GM12891 (cell line): ENCODE measurements at regions not wholly inside any gene's neighbourhood (a gene's known extent, or its start where the extent isn't known, plus 50 kb on each side); places are given as distances from the start of the nearest gene placed in this dataset.

ENCODE experiments used
- POLR2A ChIP-seq: IDR thresholded peaks from 2 replicates; pipeline ENCODE4 v1.6.1; 2011; ENCODE audit warnings: low read depth, low read length, control low read depth
- POLR2AphosphoS5 ChIP-seq: IDR thresholded peaks from 2 replicates; pipeline ENCODE4 v1.6.1; 2011; ENCODE audit warnings: low read depth, low read length, control low read depth
- TAF1 ChIP-seq: IDR thresholded peaks from 2 replicates; pipeline ENCODE4 v1.6.1; 2011; ENCODE audit warnings: low read depth, low read length, control low read depth

DNA sequence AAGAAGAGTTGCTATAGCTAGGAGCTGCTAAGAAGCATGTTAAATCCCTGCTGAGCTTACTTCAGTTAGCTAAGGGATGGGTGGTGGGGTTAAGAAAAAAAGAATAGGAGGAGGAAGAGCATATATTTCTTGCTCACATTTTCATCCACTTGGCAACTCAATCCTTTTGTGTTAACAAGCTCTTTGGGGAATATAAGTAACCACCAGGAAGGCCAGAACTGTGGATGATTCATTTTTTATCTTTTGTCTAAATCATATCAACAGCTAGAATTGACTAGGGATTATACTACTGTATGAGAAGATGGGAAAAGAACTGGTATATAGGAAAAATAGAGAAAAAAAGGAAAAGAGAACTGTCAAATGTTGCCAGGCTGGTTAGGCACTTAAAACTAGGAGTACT is 555.3 kb upstream of the ARRDC3 start:
- TF ChIP-seq POLR2AphosphoS5 (no peak), POLR2A (no peak), TAF1 (no peak)
